Islet precursor cell (in vitro differentiated cells): ENCODE measurements at regions not wholly inside any gene's neighbourhood (a gene's known extent, or its start where the extent isn't known, plus 50 kb on each side); places are given as distances from the start of the nearest gene placed in this dataset.

Source experiments
- DNase-seq: peaks from one replicate; pipeline ENCODE4 v3.0.0-alpha.2; 2018

DNA sequence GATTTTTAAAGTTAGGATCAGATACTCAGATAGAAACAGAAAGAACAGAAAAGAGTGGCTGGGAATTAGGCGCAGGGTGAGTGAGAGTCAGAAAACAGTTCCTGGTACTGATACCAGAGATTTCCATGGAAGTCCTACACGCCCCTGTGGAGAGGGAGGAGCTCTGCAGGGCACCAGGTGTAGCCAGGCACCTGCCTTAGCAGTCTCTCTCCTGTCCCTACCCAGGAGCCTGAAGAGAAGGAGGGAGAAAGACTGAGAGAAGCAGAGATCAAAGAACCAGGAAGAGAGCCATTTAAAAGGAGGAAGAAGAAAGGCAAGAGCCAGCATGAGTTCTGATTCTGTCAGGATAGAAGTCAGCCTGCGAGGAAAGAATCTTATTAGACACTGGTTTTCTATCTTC lies 65.0 kb downstream of the CBLN1 start:
- DNase-seq = no peak

DNA sequence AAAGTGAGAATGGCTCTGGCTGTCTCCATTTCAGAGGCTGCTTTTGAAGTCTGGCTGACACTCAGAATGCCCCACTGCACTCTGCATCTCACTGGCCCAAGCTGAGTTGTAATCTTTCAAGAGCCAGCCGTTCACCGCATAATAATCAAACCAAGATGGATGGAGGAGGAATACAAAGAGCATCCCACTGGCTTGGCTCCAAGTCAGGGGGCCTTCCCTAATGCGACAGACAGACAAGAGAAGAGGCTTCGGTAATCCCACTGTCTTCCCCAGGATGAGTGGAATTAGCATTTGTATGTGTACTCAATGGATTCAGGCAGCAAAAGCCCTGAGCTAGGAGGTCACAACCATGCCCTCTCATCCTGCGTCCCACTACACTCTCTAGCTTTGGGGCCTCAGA lies 68.0 kb downstream of the CBLN1 start:
- no peak for DNase-seq

DNA sequence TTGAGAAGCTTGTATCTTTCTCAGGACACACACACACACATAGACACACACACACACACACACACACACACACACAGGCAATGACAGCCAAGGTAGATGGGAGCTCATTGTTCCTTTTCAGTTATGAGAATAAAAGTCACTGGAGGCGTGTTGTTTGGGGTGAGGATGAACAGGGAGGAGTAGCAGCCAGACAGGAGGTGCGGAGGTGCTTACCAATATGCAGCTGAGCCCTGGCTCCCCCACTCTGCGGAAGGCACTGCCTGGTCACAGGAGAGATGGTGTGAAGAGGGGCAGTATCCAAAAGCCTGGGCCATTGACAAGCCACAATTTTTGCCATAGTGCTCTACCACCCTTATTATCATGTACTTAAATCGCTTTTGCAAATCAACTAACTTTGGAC lies 77.4 kb downstream of the CBLN1 start:
- DNase-seq = no peak

DNA sequence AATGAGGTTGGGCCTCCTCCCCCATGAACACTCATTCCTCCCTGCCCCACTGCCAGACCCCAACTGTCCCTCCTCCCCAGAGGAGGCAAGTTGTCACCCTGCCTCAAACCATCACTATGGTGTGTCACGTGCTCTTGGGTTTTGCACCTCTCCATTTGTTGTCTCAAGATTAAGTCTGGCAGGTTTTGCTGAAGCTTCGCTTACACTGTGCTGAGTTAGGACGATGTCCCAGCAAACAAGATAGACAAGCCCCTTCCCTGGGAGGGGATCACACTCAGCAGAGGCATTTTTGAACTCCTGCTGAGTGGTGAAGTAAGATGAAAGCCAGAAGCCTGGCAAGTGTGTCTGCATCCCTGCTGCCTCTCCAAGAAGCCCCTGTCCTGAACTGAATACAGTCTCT lies 78.3 kb downstream of the CBLN1 start:
- no peak for DNase-seq

DNA sequence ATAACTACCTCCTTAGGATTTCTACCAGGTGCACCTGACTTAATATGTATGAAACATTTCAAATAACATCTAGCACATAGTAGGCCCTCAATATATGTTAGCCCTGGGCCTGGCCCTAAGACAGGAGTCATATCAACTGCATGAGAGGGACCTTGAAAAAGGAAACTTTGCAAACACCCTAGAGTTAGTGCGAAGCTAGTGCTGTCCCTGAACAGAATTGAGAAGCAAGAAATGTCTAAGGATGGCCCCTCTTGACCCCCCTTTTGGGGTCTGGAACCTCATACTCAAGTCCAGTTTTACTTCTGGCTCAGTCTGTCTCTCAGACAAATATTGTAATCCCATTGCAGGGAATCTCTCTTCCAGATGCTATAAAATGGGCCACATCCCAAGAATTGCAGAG lies 80.5 kb downstream of the CBLN1 start:
- DNase-seq = no peak

DNA sequence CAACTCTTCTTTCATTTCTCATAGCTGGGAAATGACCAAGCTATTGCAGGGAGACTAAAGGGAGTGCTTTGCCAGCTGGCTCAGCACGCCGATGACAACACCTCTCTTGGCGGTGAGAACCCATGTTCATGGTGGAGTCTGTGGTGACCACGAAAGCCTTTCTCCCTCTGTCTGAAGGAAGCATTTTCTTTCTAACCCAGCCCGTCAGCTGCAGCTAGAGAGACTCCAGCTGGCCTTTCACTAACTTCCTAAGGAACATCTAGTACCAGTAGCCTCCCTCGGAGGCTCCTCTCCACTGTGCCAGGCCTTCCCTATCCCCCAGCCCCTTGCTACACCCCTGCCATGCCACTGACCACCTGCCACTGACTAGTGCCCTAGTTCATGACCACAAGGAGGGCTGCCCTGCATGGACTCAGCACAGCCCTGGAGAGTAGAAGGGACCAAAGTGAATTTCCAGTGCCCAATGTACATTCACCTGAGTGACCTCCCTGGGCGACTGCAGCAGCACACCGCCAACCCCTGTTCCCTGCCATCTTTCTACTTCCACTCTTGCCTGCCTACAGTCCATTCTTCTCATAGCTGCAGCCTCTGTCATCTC lies 81.3 kb downstream of the CBLN1 start:
- no peak for DNase-seq

DNA sequence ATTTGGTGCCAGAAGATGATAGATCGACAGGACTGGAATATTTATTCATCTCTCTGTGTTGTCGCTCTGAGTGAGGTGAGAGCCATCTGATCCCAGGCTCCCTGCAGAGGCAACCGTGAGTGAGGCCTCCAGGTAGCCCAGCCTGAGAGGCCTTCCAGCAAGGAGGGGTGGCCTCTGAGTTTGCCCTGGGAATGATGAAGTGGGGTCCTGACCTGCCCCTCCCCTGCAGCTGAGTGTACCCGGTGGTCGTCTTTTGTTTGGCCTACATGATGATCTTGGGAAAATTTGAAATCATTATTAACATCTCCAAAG lies 86.4 kb downstream of the CBLN1 start:
- DNase-seq = no peak

DNA sequence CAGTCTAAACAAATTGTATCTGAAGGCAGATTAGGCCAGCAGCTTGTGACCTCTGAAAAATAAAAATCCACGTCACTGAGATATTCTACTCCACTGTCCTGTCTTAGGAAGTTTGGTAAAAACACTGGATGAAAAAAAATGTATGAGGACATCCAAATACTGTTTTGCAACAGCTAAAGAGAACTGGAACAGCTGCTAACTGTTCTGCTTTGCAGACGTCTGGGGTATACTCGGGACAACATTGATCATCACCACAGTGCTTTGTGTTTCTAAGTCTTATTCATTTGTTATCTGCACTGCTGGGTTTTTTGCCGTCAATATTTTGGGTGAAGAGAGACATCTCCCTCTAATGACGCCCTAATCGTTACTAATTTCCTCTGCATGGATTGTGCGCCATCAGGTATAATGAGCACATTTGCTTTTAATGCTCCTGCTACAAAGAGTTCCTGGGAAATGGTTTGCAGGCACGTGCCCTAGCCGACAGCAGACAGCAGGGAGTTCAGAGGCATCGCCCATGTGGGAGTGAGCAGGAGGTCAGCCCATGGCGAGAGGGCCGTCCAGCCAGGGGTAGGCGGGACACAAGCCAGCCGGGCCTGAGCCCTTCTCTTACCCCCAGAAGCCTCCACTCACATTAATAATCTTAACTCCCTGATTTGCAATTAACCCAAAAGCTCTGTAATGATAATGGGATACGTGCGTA lies 87.0 kb downstream of the CBLN1 start:
- DNase-seq = peak; percentile 43

DNA sequence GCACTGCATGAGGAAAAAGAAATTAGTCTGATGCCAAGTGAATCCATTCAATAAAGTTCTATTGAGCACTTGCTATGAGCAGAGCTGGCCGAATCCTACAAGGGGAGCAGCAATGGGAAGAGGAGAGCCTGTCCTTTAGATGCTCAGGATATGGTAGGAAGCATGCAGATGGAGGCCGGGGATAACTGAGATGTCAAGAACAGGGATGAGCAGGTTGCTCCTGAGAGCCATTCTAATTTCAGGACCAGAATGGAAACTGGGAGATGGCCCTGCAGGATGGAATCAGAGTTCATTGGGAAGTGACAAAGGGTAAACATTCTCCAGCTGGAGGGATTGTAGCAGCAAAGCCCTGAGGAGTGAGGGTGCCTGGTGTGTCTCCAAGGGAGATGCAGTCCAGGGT lies 88.0 kb downstream of the CBLN1 start:
- DNase-seq = no peak

DNA sequence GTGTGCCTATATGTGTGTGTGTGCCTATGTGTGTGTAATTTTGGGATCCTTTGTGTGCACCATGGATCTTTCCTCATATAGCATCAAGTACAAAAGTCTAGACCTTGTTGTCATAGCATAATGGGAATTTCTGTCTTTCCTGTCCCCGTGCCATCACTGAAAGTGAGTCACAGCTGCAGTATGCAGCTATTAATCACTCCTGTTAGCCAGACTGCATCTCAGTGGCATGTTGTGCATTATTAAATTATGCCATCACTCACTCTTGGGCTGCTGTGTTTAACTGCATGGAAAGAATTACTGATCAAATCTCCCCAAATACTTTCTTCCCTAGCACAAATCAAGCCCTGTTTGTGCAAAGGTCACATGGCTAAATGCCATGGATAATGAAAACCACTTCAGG lies 92.4 kb downstream of the CBLN1 start:
- no peak for DNase-seq

DNA sequence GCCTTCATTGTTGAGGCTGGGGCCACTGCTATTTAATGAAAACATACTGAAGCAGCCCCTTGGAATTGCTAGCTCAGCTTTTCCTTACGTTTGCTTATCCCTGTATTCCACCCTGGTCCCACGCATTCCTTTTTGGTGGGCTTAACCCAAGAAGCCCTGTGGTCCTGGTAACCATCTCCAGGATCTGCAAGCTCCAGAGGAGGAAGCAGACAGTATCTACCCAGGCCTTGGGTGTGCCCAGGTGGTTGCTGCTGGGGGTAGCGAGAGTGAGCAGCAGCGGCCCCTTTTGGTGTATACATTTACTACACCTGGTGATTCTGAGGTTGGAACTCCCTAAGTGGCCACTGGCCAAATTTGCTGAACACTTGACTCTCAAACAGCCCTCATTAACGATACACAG lies 97.7 kb downstream of the CBLN1 start:
- DNase-seq = peak; percentile 74

DNA sequence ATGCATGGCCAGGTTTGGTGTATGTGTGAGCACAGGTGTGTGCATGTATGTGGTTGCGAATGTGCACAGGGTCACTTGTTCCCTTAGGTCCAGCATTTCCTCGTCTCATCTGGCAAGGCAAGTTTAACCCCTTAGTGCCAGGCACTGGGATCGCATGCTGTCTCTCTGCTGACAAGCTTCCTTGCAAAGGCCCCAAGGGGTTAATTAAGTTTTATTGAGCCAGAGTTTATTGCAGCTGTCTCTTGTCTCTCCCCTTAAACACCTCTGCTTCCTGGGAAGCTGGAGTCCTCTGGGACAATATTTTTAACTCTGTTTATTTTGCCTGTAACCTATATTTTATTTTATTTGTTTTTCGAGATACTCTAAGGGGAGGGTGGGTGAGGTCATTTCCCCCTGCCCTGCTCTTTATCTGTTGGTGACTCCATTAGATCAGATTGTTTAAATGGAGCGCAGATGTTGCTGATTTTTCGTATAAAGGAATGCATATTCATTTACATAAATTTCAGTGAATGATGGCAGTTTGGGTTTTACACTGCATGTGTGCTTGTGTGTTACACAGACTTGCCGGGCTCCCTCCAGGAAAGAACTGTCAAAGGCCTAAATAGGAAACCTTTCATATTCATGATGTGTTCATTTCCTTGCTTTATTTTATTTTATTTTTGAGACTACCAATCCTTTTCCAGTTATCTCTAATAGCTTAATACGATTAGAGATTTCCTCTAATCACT lies 99.7 kb downstream of the CBLN1 start:
- no peak for DNase-seq

DNA sequence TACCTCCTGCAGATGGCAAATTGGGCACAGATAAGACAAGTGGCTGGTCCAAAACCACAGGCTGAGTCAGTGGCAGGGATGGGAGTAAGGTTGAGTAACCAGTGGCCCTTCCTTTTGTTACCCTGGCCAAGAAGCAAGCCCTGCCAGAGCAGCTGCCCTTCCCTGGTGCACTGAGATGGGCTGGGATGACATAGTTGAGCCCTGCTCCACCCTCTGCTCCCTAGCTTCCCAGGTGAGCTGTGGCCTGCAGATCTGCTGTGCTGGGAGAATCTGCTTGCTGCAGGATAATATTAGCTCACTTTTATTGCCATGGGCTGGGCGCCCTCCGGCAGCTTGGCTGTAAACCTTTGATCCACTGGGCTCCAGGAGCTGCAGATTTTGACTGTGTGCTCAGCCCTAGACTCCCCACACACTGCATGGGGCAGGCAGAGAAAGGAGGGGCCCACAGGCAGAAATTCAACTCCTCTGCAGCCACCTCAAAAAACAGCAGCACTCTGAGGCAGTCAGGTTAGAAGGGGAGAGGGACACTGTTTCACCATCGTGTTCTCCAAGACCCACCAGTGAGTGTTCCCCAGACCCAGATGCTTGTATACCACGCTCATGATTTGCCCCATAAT lies 101.8 kb downstream of the CBLN1 start:
- DNase-seq = no peak

DNA sequence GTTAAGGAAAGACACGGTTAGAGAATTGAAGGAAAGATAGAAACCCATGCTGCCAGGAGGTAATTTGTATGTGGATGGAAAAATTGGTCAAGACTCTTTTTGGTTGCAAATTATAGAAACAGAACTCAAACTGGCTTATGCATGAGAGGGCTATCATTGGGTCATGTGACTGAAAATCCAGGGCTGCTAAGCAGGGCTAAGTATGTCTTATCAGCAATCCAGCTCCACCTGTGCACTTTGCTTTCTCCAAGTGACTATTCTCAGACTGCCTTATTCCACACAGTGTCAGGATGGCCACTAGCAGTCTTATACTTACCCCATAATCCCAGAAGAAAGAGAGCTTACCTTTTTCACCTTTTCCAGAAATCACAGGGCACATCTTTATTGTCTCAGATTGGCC lies 113.5 kb downstream of the CBLN1 start:
- no peak for DNase-seq

DNA sequence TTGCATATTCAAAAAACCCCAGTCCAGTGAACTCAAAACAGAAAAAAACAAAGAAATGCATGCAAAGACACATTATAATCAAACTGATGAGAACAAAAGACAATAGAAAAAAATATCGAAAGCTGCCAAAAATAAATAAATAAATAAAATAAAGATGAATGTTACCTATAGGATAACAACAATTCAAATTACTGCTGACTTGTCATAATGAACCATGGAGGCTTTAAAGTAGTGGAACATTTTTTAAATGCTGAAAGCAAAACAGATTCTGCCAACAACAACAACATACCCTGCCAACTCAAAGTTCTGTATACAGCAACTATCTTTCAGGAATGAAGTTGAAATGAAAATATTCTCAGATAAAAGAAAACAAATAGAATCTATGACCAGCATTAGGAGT lies 116.6 kb downstream of the CBLN1 start:
- no peak for DNase-seq

DNA sequence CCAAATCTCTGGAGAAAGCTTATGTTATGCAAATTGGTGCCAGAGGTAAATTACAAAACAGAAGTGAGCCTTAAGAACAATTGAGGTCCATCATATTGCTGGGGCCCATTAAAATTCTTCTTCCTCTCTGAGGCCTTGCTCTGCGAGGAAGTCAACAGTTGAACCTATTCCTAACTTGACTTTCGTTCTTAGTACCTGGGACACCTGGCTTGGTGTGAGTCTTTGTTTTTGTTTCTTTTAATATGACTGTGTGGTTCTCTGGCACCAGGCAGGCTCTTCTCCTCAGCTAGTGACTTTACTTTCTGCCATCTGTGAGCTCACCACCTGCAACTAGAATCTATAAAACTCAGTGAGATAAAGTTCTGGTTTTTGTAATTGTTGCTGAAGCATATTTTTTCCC lies 120.4 kb downstream of the CBLN1 start:
- no peak for DNase-seq

DNA sequence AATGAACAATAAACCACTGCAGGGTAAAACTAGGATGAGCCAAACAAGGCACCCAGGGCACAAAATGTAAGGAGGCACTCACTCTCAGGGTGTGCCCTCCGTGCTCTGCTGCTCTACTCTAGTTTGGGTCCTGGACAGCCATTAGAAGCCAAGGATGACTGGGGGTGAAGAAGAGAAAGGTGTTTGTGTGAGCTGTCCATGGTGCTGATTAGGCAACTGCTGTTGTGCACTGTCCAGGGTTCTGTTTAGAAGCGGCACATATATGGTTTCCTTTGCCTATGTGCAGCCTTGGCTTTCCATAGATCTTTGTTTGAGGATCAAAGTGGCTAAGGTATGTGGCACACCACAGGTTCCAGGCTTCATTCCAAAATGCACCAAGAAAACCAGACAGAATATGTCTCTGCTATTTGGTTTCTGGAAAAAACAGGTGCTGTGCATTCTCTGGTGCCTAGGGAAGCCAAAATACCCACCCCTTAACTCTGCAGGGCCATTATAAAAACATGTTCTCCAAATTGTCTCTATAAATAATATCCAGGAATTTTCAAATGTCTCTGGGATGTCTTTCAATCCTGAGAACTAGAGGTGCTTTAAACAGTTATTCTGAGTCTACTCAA lies 123.5 kb downstream of the CBLN1 start:
- peak; percentile 80 for DNase-seq

DNA sequence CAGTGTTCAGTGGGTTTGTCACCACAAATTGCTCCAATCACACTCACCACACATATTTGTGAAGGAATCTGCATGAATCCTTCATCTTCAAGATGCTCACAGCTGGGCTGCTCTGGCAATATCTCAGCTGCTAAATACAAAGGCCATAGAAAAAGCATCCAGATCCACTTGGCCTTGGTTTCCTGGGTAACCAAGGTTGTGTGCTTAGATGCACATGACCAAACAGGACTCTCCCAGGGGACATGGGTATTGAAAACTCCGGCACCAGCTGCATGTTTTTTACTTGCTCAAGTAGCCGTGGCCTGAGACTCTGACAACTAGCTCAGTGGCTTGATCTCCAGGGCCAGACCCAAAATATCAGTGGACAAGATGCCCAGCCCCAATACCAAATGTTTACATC lies 131.3 kb downstream of the CBLN1 start:
- DNase-seq = no peak

DNA sequence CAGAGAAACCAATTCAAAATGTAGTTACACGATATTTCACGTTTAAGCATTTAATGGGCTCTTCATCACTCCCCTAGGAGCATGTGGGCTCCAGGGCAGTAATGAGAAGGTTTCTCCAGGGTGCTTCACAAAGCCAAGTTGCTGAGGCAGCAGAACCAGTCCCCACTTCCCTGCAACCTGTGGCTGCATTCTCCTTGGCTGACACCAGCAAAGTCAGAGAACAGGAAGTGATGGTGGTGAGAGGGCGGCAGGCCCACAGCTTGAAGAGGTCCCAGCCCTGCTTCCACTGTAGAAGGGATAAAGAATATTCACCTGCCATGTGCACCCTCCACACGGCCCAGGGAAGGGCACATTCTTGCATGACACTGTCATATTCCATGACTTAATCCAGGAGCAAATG lies 133.2 kb downstream of the CBLN1 start:
- no peak for DNase-seq

DNA sequence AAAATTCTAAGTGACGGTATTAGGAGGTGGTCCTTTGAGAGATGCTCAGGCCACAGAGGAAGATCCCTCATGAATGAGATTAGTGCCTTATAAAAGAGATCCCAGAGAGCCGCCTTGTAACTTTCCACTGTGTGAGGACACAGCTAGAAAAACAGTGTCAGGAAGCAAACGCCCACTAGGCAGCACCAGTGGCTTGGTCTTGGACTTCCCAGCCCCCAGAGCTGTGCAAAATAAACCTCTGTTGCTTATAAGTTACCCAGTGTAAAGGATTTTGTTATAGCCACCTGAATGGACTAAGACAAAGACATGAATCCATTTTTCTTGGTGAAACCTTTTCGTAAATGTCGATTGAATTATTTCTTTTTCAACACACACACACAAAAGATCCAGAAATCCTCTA lies 141.0 kb downstream of the CBLN1 start:
- DNase-seq = no peak

DNA sequence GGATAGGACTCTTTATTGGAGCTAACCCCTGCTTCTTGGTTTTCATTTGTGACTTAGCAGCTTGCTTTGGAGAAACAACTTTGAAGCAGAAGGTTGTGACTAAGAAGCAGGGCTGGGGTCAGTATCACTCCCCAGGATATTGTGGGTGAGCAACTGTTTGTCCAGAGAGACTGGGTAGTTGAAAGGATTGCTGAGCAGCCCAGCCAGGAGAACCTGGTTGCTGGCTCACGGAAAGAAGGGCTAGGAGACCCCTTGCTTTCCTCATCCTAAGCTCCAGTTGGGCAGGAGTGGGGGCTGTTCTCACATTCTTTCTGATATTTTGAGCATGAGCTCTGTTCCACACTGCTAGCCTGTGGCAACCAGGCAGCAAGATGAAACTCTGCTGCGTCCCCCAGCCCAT lies 151.2 kb downstream of the CBLN1 start:
- DNase-seq = no peak

DNA sequence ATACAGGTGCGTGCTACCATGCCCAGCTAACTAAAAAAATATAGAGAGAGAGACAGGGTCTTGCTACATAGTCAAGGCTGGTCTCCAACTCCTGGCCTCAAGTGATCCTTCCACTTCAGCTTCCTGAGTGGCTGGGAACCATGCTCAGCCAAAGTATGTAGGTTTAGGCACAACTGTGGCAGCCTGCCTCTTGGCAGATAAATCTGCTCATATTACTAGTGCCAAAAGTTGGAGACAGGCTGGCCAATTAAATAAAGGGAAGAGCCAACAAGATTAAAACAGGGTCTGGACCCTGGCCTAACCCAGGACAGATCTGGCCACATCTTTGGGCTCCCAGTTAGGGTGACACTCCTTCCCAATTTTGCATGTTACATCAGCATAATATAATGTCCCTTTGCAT lies 151.7 kb downstream of the CBLN1 start:
- DNase-seq = no peak

DNA sequence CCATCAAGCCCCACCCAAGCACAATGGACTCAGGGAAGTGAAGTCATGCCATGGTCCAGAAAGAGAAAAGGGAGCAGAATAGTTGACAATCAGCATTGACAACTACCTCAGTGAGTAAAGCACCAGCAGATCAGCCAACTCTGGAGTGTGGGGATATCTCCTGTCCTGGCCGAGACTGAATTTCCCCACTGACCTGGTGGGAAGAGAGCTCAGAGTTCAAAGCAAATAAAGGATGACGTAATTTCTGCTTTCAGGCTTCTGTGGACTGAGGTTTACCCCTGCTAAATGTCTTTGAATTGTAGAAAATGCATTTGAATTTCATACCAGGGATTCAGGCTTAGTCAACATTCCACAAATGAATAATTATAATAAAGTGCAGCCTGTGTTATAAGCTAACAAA lies 152.9 kb downstream of the CBLN1 start:
- no peak for DNase-seq

DNA sequence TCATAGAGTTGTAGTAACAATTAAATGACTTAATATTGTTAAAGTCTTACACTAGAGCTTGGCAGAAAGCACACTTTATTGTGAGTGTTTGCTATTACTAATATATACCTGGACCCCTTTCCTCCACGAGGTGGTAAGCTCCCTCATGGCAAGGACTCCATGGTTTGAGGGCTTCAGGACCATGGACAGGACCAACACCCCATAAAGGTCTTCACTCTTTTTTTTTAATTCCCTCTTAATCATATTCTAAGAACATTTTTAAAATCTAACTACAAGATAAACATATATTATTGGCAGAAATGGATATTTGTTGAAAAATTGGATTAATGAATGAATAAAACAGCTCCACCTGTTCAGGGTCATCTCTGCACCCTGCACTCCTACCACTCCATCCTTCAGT lies 154.5 kb downstream of the CBLN1 start:
- DNase-seq = no peak
